ENCODE measurements at regions not wholly inside any gene's neighbourhood (a gene's known extent, or its start where the extent isn't known, plus 50 kb on each side); places are given as distances from the start of the nearest gene placed in this dataset.

DNA sequence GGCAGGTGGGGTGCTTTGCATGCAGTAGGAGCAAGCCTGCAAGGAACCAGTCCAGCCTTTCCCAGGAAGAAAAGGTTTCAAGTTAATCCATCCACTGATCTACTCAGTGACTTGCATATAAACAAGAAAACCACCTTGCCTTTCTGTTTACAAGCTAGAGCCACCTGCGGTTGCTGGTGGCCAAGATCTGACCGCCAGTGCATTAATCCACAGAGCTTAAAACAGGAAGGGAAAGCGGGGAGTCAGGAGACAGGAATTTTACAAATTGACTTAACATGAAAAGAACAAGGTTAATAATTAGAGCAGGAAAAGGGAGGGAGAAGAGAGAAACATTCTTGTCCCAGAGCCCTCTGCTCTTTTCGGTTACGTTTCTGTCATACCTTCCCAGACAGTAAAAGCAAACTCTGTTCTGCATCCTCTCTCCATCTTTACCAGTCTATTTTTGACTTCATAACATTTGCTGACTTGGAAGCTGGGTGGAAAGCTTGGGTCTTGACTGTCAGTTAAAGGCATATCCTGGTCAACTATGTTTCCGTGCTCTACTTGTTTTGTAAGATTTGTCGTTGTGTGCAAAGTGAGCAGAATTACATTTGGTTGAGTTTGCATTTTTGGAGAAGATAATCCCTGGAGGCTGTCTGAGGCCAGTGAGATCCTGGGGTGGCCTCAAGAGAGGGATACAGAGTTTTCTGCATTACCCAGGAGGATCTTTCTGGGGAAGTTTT lies 760.6 kb downstream of the EFNB2 start:
- peak overlapping the region; percentile 1 for H3K4me3 ChIP-seq
- H3K27me3 ChIP-seq (ENCODE audit: low read depth) = no peaks in the 10 kb centered on the region
- no peaks in the 10 kb centered on the region for H3K4me1 ChIP-seq
- H3K27ac ChIP-seq (replicated peaks) = no peak overlapping the region
- TF ChIP-seq, protein P1, sequence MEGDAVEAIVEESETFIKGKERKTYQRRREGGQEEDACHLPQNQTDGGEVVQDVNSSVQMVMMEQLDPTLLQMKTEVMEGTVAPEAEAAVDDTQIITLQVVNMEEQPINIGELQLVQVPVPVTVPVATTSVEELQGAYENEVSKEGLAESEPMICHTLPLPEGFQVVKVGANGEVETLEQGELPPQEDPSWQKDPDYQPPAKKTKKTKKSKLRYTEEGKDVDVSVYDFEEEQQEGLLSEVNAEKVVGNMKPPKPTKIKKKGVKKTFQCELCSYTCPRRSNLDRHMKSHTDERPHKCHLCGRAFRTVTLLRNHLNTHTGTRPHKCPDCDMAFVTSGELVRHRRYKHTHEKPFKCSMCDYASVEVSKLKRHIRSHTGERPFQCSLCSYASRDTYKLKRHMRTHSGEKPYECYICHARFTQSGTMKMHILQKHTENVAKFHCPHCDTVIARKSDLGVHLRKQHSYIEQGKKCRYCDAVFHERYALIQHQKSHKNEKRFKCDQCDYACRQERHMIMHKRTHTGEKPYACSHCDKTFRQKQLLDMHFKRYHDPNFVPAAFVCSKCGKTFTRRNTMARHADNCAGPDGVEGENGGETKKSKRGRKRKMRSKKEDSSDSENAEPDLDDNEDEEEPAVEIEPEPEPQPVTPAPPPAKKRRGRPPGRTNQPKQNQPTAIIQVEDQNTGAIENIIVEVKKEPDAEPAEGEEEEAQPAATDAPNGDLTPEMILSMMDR (IDR thresholded peaks at IDR 0.05; ENCODE audit: borderline replicate concordance) = no peak
- no peak for DNase-seq
- H3K9me3 ChIP-seq (replicated peaks) = peaks cover 5% of the 10 kb centered on the region
- intact Hi-C loops (cut with micrococcal nuclease) = no loop called here
- no peaks in the 10 kb centered on the region for H3K36me3 ChIP-seq

- intact Hi-C loops (cut with micrococcal nuclease) = no loop called here
- Histone ChIP-seq H3K4me3 (peak overlapping the region; percentile 1), H3K27me3 (ENCODE audit: low read depth) (no peaks in the 10 kb centered on the region), H3K4me1 (no peaks in the 10 kb centered on the region), H3K9me3 (replicated peaks) (peaks cover 5% of the 10 kb centered on the region), H3K36me3 (no peaks in the 10 kb centered on the region), H3K27ac (replicated peaks) (no peak overlapping the region)
- DNase-seq = no peak
- TF ChIP-seq, protein P1 (IDR thresholded peaks at IDR 0.05; ENCODE audit: borderline replicate concordance) = no peak
Measured at GRCh38 chr13:105773863-105774538, 761.5 kb downstream of the EFNB2 start.

DNA sequence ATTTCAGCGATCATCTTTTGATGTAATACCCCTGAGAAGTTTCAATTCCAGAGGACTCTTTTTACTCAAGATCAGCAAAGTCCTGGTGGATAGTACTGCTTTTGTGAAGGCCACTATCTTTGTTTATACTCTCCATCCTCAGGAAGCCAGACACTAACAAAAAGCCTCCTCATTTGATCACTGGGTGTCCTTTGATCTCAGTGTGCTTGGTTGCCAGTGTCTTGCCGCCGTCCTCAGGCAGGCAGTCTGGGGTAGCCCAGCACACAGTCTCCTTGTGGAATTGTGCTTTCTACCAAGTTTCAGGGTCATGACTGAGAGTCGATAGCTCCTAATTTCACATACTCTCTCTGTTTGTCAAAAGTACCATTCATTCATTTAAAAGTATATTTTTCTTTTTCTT lies 762.2 kb downstream of the EFNB2 start:
- DNase-seq = no peak
- Histone ChIP-seq H3K36me3 (no peaks in the 10 kb centered on the region), H3K4me3 (no peak overlapping the region), H3K27ac (replicated peaks) (no peak overlapping the region), H3K4me1 (no peaks in the 10 kb centered on the region), H3K9me3 (replicated peaks) (peaks cover 5% of the 10 kb centered on the region), H3K27me3 (ENCODE audit: low read depth) (no peaks in the 10 kb centered on the region)
- intact Hi-C loops (cut with micrococcal nuclease) = no loop called here
- TF ChIP-seq, protein P1 (IDR thresholded peaks at IDR 0.05; ENCODE audit: borderline replicate concordance) = no peak

DNA sequence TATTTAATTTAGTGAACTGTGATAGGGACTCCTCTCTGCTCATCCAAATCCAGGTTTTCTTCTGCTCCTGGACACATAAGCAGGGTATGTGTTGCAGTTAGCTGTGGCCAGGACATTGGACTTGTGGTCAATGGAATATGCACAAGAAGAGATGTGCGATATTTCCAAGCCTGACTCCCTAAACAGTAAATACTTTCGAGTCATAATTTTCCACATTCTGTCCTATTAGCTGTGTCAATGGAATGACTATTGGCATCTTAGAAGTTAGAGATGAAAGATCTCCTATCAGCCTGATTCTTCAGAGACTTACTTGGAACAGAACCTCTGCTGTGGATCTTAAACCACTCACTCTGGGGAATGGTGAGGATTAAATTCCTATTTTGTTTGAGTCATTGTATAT lies 771.0 kb downstream of the EFNB2 start:
- TF ChIP-seq, protein P1 (IDR thresholded peaks at IDR 0.05; ENCODE audit: borderline replicate concordance) = no peak
- Histone ChIP-seq H3K27ac (replicated peaks) (no peak overlapping the region), H3K27me3 (ENCODE audit: low read depth) (no peaks in the 10 kb centered on the region), H3K36me3 (no peaks in the 10 kb centered on the region), H3K9me3 (replicated peaks) (no peaks in the 10 kb centered on the region), H3K4me3 (no peak overlapping the region), H3K4me1 (no peaks in the 10 kb centered on the region)
- DNase-seq = no peak
- intact Hi-C loops (cut with micrococcal nuclease) = no loop called here

DNA sequence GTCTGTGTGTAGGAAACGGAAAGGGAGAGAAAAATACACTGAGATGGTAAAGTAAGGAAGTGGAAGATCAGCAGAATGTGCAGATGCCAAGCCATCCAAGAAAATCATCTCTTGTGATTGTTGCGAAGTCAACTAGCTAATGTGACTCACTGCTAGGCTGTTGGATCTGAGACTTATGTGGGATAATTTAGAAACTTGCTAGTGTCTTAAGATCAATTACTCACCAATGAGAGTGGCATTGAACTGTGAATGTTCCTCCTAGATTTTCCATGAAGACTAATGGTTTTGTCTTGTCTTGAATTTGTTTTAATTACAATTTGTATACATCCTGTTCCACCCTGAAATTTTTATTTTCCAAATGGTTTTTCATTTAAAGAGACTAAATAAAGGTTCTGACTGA lies 771.6 kb downstream of the EFNB2 start:
- Histone ChIP-seq H3K27me3 (ENCODE audit: low read depth) (no peaks in the 10 kb centered on the region), H3K4me3 (no peak overlapping the region), H3K27ac (replicated peaks) (no peak overlapping the region), H3K36me3 (no peaks in the 10 kb centered on the region), H3K9me3 (replicated peaks) (no peaks in the 10 kb centered on the region), H3K4me1 (no peaks in the 10 kb centered on the region)
- no peak for DNase-seq
- intact Hi-C loops (cut with micrococcal nuclease) = no loop called here
- TF ChIP-seq, protein P1 (IDR thresholded peaks at IDR 0.05; ENCODE audit: borderline replicate concordance) = no peak
